ENCODE measurements at regions not wholly inside any gene's neighbourhood (a gene's known extent, or its start where the extent isn't known, plus 50 kb on each side); places are given as distances from the start of the nearest gene placed in this dataset.

DNA sequence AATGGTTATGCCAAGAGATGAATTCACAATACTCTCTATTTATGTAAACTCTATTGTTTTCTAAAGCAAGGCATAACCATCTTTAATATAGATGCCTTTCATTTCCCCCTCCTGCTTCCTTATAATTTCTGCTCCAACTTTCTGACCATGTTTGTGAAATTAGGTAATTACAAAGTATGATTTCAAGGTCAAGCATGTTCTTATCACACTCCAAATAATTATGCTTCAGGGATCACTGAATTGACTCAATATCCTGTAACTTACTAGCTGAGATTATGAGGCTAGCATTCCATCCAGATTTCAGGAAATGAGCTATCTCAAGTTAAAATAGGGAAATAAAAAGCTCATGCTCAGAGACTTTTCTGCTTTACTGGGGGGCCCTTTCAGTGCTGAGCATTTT lies 655.9 kb upstream of the IGFBP3 start:
- H3K27ac Mint-ChIP-seq = no peak overlapping the region
- peaks cover 49% of the 10 kb centered on the region for H3K9me3 Mint-ChIP-seq
- H3K4me1 Mint-ChIP-seq (ENCODE audit: low read depth) = no peaks in the 10 kb centered on the region
- no peak for DNase-seq (ENCODE audit: low spot score)
- no peaks in the 10 kb centered on the region for H3K36me3 Mint-ChIP-seq (ENCODE audit: low read depth)
- no peak overlapping the region for H3K4me3 Mint-ChIP-seq (ENCODE audit: low read depth)
- intact Hi-C loops (cut with micrococcal nuclease) = no loop called here
- no peaks in the 10 kb centered on the region for H3K27me3 Mint-ChIP-seq (ENCODE audit: low read depth)

DNA sequence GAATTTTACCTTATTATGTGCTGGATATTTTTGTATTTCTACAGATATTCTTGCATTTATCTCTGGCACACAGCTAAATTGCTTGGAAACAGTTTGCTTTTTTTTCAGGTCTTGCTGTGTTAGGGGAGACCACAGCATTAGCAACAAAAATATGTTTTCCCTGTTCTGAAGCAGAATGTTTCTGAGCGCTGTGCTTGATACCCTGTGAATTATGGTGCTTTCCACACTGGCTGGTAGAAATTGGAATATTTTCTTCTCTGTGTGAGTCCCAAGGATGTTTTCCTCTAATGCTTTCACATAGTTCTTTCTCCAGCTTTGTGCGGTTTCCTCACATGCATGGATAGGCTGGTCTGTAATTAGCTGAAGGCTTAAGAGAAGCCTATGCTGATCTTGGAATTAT lies 651.6 kb upstream of the IGFBP3 start:
- intact Hi-C loops (cut with micrococcal nuclease) = no loop called here
- Mint-ChIP-seq H3K27me3 (ENCODE audit: low read depth) (no peaks in the 10 kb centered on the region), H3K36me3 (ENCODE audit: low read depth) (no peaks in the 10 kb centered on the region), H3K4me3 (ENCODE audit: low read depth) (no peak overlapping the region), H3K9me3 (peaks cover 44% of the 10 kb centered on the region), H3K4me1 (ENCODE audit: low read depth) (no peaks in the 10 kb centered on the region), H3K27ac (no peak overlapping the region)
- DNase-seq (ENCODE audit: low spot score) = no peak

DNA sequence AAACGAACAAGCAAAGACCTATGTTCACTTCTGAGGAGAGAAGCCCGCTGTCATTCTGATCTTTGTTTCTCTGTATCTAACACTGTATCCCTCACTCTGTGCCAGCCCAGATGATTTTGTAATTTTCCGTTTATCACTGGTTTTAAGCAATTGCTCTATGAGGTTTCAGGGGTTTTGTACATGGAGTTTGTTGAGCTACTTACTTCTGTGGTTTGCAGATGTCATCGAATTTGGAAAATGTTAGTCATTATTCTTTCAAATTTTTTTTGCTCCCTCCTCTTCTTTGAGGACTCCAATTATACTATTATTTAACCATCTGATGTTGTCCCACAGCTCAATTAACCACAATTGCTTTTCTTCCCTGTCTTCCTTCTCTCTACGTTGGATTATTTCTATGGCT lies 650.9 kb upstream of the IGFBP3 start:
- no peaks in the 10 kb centered on the region for H3K27me3 Mint-ChIP-seq (ENCODE audit: low read depth)
- no peak overlapping the region for H3K4me3 Mint-ChIP-seq (ENCODE audit: low read depth)
- no peak for DNase-seq (ENCODE audit: low spot score)
- intact Hi-C loops (cut with micrococcal nuclease) = no loop called here
- peaks cover 42% of the 10 kb centered on the region for H3K9me3 Mint-ChIP-seq
- no peak overlapping the region for H3K27ac Mint-ChIP-seq
- no peaks in the 10 kb centered on the region for H3K36me3 Mint-ChIP-seq (ENCODE audit: low read depth)
- no peaks in the 10 kb centered on the region for H3K4me1 Mint-ChIP-seq (ENCODE audit: low read depth)

GRCh38 chr7:46569133-46569465 lies 648.0 kb upstream of the IGFBP3 start:
- Mint-ChIP-seq H3K9me3 (peaks cover 37% of the 10 kb centered on the region), H3K27ac (no peak overlapping the region), H3K36me3 (ENCODE audit: low read depth) (no peaks in the 10 kb centered on the region), H3K4me1 (ENCODE audit: low read depth) (no peaks in the 10 kb centered on the region), H3K27me3 (ENCODE audit: low read depth) (no peaks in the 10 kb centered on the region), H3K4me3 (ENCODE audit: low read depth) (no peak overlapping the region)
- intact Hi-C loops (cut with micrococcal nuclease) = no loop called here
- no peak for DNase-seq (ENCODE audit: low spot score)

- Mint-ChIP-seq H3K9me3 (peaks cover 32% of the 10 kb centered on the region), H3K27me3 (ENCODE audit: low read depth) (no peaks in the 10 kb centered on the region), H3K4me3 (ENCODE audit: low read depth) (no peak overlapping the region), H3K27ac (no peak overlapping the region), H3K4me1 (ENCODE audit: low read depth) (no peaks in the 10 kb centered on the region), H3K36me3 (ENCODE audit: low read depth) (no peaks in the 10 kb centered on the region)
- no peak for DNase-seq (ENCODE audit: low spot score)
- intact Hi-C loops (cut with micrococcal nuclease) = no loop called here
Observed at GRCh38 chr7:46568420-46569132, 647.5 kb upstream of the IGFBP3 start.

DNA sequence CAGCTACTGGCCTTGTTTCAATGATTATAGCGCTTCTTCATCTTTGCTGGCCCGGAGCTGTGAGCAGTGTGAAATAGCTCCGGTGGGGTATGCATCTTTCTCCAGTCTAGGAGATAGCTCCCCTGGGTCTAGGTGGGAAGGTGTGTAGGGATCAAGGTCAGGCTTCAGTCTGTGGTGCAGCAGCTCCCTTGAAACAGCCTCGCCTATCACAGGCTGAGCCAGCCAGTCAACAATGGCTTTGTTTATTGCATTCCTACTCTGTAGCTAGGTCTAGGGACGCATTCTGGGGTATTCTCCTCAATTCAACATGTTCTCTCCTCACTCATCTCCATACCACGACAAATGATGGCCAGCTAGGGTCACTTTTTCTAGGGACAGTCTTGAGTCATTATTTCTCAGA lies 646.8 kb upstream of the IGFBP3 start:
- Mint-ChIP-seq H3K4me1 (ENCODE audit: low read depth) (no peaks in the 10 kb centered on the region), H3K36me3 (ENCODE audit: low read depth) (no peaks in the 10 kb centered on the region), H3K4me3 (ENCODE audit: low read depth) (no peak overlapping the region), H3K9me3 (peaks cover 28% of the 10 kb centered on the region), H3K27ac (no peak overlapping the region), H3K27me3 (ENCODE audit: low read depth) (no peaks in the 10 kb centered on the region)
- intact Hi-C loops (cut with micrococcal nuclease) = no loop called here
- DNase-seq (ENCODE audit: low spot score) = no peak

DNA sequence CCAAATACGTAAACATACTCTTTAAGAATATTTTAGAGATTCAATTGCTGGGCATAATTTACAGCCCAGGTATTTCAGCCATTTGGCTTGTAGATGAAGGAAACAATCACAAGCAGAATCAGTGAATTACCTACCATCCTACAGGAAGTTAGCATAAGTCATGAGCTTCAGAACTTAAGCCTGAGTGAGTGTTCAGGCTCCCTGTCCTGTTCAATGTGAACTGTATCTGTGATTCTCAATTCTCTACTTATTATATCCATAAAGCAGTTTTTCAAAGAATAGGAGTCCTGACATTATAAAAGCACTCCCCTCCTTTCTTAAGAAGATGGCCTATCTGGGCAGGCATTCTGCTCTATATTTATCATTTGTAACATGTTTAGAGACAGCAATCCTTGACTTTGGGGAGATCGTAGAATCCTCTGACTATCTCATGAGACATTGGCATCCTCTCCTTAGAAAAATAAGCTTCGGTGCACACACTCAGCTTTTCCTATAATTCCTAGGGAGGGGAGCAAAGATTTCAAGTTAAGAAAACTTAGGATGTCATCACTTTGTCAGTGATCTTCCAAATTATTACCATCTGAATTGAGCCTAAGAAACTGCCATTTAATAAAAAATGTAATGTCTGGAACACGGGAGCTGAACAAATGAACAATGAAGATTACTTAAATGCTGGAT lies 645.2 kb upstream of the IGFBP3 start:
- Mint-ChIP-seq H3K27ac (no peak overlapping the region), H3K9me3 (peaks cover 31% of the 10 kb centered on the region), H3K27me3 (ENCODE audit: low read depth) (no peaks in the 10 kb centered on the region), H3K4me3 (ENCODE audit: low read depth) (no peak overlapping the region), H3K4me1 (ENCODE audit: low read depth) (no peaks in the 10 kb centered on the region), H3K36me3 (ENCODE audit: low read depth) (no peaks in the 10 kb centered on the region)
- intact Hi-C loops (cut with micrococcal nuclease) = no loop called here
- no peak for DNase-seq (ENCODE audit: low spot score)

GRCh38 chr7:46565253-46566096 lies 644.4 kb upstream of the IGFBP3 start:
- no peak for DNase-seq (ENCODE audit: low spot score)
- H3K9me3 Mint-ChIP-seq = peaks cover 34% of the 10 kb centered on the region
- H3K4me3 Mint-ChIP-seq (ENCODE audit: low read depth) = no peak overlapping the region
- H3K27me3 Mint-ChIP-seq (ENCODE audit: low read depth) = no peaks in the 10 kb centered on the region
- intact Hi-C loops (cut with micrococcal nuclease) = no loop called here
- H3K27ac Mint-ChIP-seq = no peak overlapping the region
- no peaks in the 10 kb centered on the region for H3K4me1 Mint-ChIP-seq (ENCODE audit: low read depth)
- no peaks in the 10 kb centered on the region for H3K36me3 Mint-ChIP-seq (ENCODE audit: low read depth)

GRCh38 chr7:46559194-46559832 lies 638.2 kb upstream of the IGFBP3 start:
- Mint-ChIP-seq H3K27me3 (ENCODE audit: low read depth) (no peaks in the 10 kb centered on the region), H3K9me3 (peaks cover 22% of the 10 kb centered on the region), H3K27ac (no peak overlapping the region), H3K4me1 (ENCODE audit: low read depth) (no peaks in the 10 kb centered on the region), H3K36me3 (ENCODE audit: low read depth) (no peaks in the 10 kb centered on the region), H3K4me3 (ENCODE audit: low read depth) (no peak overlapping the region)
- intact Hi-C loops (cut with micrococcal nuclease) = no loop called here
- DNase-seq (ENCODE audit: low spot score) = no peak

DNA sequence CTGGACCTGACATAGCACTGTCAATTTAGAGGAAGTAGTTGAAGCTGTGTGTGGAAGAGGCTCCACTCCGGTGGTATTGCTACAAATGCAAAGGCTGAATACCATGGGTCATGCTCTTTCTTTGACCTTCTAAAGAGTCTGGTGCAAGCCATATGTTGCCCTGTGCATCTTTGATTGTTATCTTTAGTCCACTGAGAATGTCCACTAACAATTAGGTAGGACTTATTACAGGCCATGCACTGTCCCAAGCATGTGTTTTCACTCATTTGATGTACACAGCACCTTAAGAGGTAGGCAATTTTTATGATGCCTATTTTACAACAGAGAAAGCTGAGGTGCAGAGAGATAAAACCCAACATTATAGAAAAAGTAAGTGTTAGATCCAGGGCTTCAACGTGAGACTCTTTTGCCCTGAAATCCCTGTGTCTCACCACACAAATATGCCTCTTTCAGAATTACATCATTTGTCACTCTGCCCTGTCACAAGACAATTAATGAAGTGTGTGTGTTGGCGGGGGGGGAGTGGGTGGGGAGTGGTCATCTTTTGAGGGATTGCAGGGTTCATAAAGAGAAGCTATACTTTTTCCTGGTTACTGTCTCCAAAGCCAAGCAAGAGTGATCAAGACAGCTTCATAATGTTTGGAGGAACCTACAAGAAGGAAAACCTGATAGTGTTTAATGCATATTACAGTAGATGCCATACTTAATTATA lies 637.6 kb upstream of the IGFBP3 start:
- H3K27me3 Mint-ChIP-seq (ENCODE audit: low read depth) = no peaks in the 10 kb centered on the region
- no peaks in the 10 kb centered on the region for H3K4me1 Mint-ChIP-seq (ENCODE audit: low read depth)
- intact Hi-C loops (cut with micrococcal nuclease) = no loop called here
- H3K9me3 Mint-ChIP-seq = peaks cover 25% of the 10 kb centered on the region
- H3K27ac Mint-ChIP-seq = no peak overlapping the region
- no peak for DNase-seq (ENCODE audit: low spot score)
- no peaks in the 10 kb centered on the region for H3K36me3 Mint-ChIP-seq (ENCODE audit: low read depth)
- H3K4me3 Mint-ChIP-seq (ENCODE audit: low read depth) = no peak overlapping the region

GRCh38 chr7:46557781-46558180 lies 636.7 kb upstream of the IGFBP3 start:
- Mint-ChIP-seq H3K9me3 (peaks cover 25% of the 10 kb centered on the region), H3K36me3 (ENCODE audit: low read depth) (no peaks in the 10 kb centered on the region), H3K4me1 (ENCODE audit: low read depth) (no peaks in the 10 kb centered on the region), H3K27ac (no peak overlapping the region), H3K4me3 (ENCODE audit: low read depth) (no peak overlapping the region), H3K27me3 (ENCODE audit: low read depth) (no peaks in the 10 kb centered on the region)
- intact Hi-C loops (cut with micrococcal nuclease) = no loop called here
- DNase-seq (ENCODE audit: low spot score) = no peak

GRCh38 chr7:46557295-46557711 lies 636.2 kb upstream of the IGFBP3 start:
- Mint-ChIP-seq H3K9me3 (peaks cover 21% of the 10 kb centered on the region), H3K27ac (no peak overlapping the region), H3K4me1 (ENCODE audit: low read depth) (no peaks in the 10 kb centered on the region), H3K36me3 (ENCODE audit: low read depth) (no peaks in the 10 kb centered on the region), H3K27me3 (ENCODE audit: low read depth) (no peaks in the 10 kb centered on the region), H3K4me3 (ENCODE audit: low read depth) (no peak overlapping the region)
- no peak for DNase-seq (ENCODE audit: low spot score)
- intact Hi-C loops (cut with micrococcal nuclease) = no loop called here
